ENCODE measurements at regions not wholly inside any gene's neighbourhood (a gene's known extent, or its start where the extent isn't known, plus 50 kb on each side); places are given as distances from the start of the nearest gene placed in this dataset.
"Not testable (repeated sequence)": the region's sequence is repeated elsewhere in the genome, so short reads cannot be mapped to it uniquely, and the experiment has no call there.

GRCh38 chr1:143574891-143575520, 396.8 kb downstream of the FAM72C start:
- no peak for DNase-seq

GRCh38 chr1:143572661-143573060, 399.1 kb downstream of the FAM72C start:
- DNase-seq: not testable (repeated sequence)

GRCh38 chr1:143563761-143564160, 408.0 kb downstream of the FAM72C start:
- DNase-seq: not testable (repeated sequence)

GRCh38 chr1:143553627-143554026, 418.2 kb downstream of the FAM72C start:
- no peak for DNase-seq

- DNase-seq: not testable (repeated sequence)
Measured at GRCh38 chr1:143504703-143505102, 467.1 kb downstream of the FAM72C start.

GRCh38 chr1:143504080-143504479, 467.7 kb downstream of the FAM72C start:
- DNase-seq: not testable (repeated sequence)

- not testable (repeated sequence) for DNase-seq
Measured at GRCh38 chr1:143503048-143503447, 468.7 kb downstream of the FAM72C start.

GRCh38 chr1:143502038-143502437, 469.7 kb downstream of the FAM72C start:
- not testable (repeated sequence) for DNase-seq

- not testable (repeated sequence) for DNase-seq
Measured at GRCh38 chr1:143498059-143498749, 473.6 kb downstream of the FAM72C start.

- no peak for DNase-seq
Measured at GRCh38 chr1:143497374-143497747, 474.4 kb downstream of the FAM72C start.

- not testable (repeated sequence) for DNase-seq
Measured at GRCh38 chr1:143496526-143497373, 475.0 kb downstream of the FAM72C start.

All from CD4-positive, alpha-beta T cell treated with Interleukin-15 for 1 hour (primary cell).